ENCODE measurements at regions not wholly inside any gene's neighbourhood (a gene's known extent, or its start where the extent isn't known, plus 50 kb on each side); places are given as distances from the start of the nearest gene placed in this dataset.

DNA sequence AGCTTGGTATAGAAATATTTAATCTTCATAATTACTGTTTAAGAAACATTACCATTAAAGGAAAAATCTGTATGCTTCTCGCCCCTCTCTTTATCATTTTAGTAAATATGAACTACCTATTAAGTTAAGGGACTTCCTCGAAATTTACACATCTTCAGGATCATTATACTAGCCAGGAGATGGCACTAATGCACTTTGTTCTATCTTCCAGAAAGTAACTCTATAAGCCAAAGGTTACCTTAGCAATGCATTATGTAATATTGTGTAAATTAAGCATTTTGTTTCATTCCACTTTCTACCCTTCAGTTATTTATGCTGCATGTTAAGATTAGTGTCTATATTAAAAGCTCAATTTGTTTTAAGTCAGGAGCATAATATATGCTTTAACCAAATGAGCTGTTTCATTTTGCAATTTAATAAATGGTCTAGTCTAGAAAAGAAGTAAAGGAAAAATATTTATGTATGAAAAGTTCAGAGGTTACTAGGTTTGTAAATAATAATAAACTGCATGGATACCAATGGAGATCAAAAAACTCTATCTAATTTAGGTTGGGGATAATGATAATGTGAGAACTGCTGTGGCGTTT, 128.5 kb downstream of the ANKRD7 start:
- H3K4me1 ChIP-seq, result no peaks in the 10 kb centered on the region
- intact Hi-C loops (cut with DNase I), result no loop called here
- no peak overlapping the region for H3K4me3 ChIP-seq
- DNase-seq (no peak), ATAC-seq (no peak)
- TF ChIP-seq, protein P1, sequence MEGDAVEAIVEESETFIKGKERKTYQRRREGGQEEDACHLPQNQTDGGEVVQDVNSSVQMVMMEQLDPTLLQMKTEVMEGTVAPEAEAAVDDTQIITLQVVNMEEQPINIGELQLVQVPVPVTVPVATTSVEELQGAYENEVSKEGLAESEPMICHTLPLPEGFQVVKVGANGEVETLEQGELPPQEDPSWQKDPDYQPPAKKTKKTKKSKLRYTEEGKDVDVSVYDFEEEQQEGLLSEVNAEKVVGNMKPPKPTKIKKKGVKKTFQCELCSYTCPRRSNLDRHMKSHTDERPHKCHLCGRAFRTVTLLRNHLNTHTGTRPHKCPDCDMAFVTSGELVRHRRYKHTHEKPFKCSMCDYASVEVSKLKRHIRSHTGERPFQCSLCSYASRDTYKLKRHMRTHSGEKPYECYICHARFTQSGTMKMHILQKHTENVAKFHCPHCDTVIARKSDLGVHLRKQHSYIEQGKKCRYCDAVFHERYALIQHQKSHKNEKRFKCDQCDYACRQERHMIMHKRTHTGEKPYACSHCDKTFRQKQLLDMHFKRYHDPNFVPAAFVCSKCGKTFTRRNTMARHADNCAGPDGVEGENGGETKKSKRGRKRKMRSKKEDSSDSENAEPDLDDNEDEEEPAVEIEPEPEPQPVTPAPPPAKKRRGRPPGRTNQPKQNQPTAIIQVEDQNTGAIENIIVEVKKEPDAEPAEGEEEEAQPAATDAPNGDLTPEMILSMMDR (IDR thresholded peaks at IDR 0.05), result no peak
- no peak overlapping the region for H3K27ac ChIP-seq
- H3K9me3 ChIP-seq, result no peaks in the 10 kb centered on the region
- H3K27me3 ChIP-seq, result no peaks in the 10 kb centered on the region
- H3K36me3 ChIP-seq, result no peaks in the 10 kb centered on the region

DNA sequence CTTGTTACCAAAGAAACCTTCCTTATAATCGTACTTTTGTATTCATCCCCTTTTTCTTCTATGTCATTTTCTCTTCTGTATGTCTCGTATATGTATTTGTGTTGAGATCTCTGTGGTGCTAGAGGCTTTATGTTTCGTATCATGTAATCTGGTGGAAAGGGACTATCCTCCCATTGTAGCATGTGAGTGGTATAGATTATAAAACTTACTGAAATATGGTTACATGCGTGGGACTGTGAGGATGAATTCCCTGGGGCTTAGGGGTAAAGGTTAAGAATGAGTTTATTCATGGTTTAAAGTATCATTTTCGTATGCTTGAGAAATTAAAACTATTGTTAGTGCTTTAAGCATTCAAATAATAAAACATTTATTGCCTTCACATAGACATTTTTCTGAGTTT, 141.9 kb downstream of the ANKRD7 start:
- ATAC-seq (no peak), DNase-seq (no peak)
- TF ChIP-seq, protein P1 (IDR thresholded peaks at IDR 0.05), result no peak
- no peak overlapping the region for H3K27ac ChIP-seq
- no peaks in the 10 kb centered on the region for H3K36me3 ChIP-seq
- H3K4me1 ChIP-seq, result no peaks in the 10 kb centered on the region
- intact Hi-C loops (cut with DNase I), result no loop called here
- no peaks in the 10 kb centered on the region for H3K9me3 ChIP-seq
- no peaks in the 10 kb centered on the region for H3K27me3 ChIP-seq
- no peak overlapping the region for H3K4me3 ChIP-seq

DNA sequence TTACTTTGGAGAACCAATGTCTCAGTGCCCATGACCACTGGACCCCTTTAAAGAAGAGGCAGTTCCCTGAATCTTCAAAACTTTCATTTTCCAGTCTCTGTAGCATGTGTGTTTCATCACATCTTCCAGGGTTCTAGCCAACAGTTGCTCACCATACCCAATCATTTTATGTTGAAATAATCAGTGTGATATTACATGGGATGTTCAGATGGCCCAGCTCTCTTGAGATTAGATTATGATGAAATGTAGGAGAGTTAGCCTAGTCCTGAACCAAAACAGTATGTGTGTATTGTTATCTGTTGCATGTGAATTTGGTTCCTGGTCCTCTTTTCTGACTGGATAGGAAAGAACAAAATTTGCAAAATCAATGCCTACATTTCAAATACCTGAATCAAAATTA, 144.5 kb downstream of the ANKRD7 start:
- ATAC-seq (no peak), DNase-seq (no peak)
- Histone ChIP-seq H3K36me3 (no peaks in the 10 kb centered on the region), H3K4me1 (no peaks in the 10 kb centered on the region), H3K4me3 (no peak overlapping the region), H3K27me3 (no peaks in the 10 kb centered on the region), H3K27ac (no peak overlapping the region), H3K9me3 (no peaks in the 10 kb centered on the region)
- intact Hi-C loops (cut with DNase I), result no loop called here
- TF ChIP-seq, protein P1 (IDR thresholded peaks at IDR 0.05), result no peak

DNA sequence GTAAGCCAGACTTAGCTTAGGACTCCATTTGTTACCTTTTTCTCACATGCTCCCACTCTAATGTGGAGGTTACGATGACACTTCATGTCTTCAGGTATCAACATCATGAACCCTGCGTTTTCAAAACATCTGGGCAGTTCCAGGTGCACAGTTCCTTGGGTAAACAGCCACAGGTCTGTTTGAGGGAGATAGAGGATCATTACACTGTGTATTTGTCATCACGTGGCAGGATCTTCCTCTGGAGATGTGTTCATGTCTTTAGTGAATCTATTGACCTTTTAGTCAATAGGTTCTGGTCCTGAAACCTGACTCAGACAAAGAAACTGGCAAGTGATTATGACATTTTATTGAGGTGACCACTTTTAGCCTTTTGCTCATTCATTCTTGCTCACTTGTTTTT, 145.5 kb downstream of the ANKRD7 start:
- intact Hi-C loops (cut with DNase I), result no loop called here
- H3K4me1 ChIP-seq, result no peaks in the 10 kb centered on the region
- TF ChIP-seq, protein P1 (IDR thresholded peaks at IDR 0.05), result no peak
- H3K4me3 ChIP-seq, result no peak overlapping the region
- no peak overlapping the region for H3K27ac ChIP-seq
- no peaks in the 10 kb centered on the region for H3K27me3 ChIP-seq
- ATAC-seq, result no peak
- H3K9me3 ChIP-seq, result no peaks in the 10 kb centered on the region
- H3K36me3 ChIP-seq, result no peaks in the 10 kb centered on the region
- DNase-seq, result no peak

DNA sequence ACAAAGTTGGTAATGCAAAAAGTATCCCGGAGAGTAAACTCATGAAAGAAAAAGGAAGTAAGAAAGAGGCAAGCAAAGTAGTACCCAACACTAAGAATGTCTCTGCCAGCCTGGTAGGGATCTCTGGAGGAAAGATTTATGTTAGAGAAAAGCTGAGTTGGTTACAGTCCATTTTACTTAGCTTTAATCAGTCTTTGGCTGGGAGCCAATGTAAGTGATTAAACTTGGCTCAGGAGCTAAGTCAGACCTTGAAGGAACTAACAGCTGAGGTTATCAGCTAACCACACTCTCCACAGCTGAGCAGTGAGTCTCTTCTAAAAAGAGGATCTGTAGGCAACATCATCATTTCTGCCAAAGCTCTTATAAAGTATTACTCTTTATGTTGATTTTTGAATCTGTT, 148.0 kb downstream of the ANKRD7 start:
- ATAC-seq (no peak), DNase-seq (no peak)
- Histone ChIP-seq H3K27me3 (no peaks in the 10 kb centered on the region), H3K36me3 (no peaks in the 10 kb centered on the region), H3K4me3 (no peak overlapping the region), H3K27ac (no peak overlapping the region), H3K4me1 (no peaks in the 10 kb centered on the region), H3K9me3 (no peaks in the 10 kb centered on the region)
- TF ChIP-seq, protein P1 (IDR thresholded peaks at IDR 0.05), result no peak
- intact Hi-C loops (cut with DNase I), result no loop called here

DNA sequence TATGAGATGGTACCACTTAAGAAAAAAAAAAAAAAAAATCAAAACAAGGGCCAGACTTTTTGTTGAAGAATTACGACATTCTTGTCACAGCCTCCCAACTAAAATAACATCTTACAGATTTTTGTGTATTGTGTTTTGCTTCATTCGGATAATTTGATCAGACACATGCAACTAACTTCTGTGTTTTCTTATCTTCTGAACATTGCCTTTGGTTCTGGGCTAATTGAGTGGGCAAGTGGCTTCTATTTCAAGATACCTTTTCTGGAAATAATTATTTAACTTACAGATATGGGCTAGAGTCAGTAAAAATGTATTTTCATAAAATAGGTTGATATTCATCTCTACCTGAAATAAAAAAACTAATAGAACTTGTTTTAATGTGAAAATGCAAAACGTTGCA, 165.1 kb downstream of the ANKRD7 start:
- intact Hi-C loops (cut with DNase I), result no loop called here
- no peaks in the 10 kb centered on the region for H3K9me3 ChIP-seq
- DNase-seq (no peak), ATAC-seq (no peak)
- no peaks in the 10 kb centered on the region for H3K4me1 ChIP-seq
- TF ChIP-seq, protein P1 (IDR thresholded peaks at IDR 0.05), result no peak
- H3K27me3 ChIP-seq, result no peaks in the 10 kb centered on the region
- no peak overlapping the region for H3K4me3 ChIP-seq
- H3K27ac ChIP-seq, result no peak overlapping the region
- no peaks in the 10 kb centered on the region for H3K36me3 ChIP-seq
